ENCODE measurements at regions not wholly inside any gene's neighbourhood (a gene's known extent, or its start where the extent isn't known, plus 50 kb on each side); places are given as distances from the start of the nearest gene placed in this dataset.

DNA sequence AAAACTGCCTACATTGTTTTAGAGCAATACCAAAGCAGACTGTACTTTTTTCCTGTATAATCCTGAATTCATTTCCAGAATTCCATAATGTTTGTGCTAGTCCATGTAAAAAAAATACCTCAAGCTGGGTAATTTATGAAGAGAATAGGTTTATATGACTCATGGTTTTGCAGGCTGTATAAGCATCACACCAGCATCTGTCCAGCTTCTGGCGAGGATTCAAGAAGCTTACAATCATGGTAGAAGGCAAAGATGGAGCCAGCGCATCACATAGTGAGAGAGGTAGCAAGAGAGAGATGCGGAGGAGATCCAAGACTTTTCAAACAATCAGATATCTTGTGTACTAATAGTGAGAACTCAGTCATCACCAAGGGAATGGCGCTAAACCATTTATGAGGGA lies 280.3 kb upstream of the CDH9 start:
- Histone ChIP-seq H2AK5ac (ENCODE audit: insufficient read length, low read length) (no peak overlapping the region), H3K79me1 (ENCODE audit: insufficient read depth, low read depth, low read length, poor library complexity, severe bottlenecking) (no peaks in the 10 kb centered on the region), H3K27ac (ENCODE audit: insufficient read length, low read depth, low read length) (no peak overlapping the region), H2BK5ac (ENCODE audit: insufficient read length, low read length) (no peak overlapping the region), H3K18ac (ENCODE audit: insufficient read length, low read depth, low read length) (no peak overlapping the region), H4K91ac (ENCODE audit: insufficient read length, low read depth, low read length) (no peak overlapping the region), H4K20me1 (ENCODE audit: control insufficient read depth, insufficient read depth, insufficient read length) (no peaks in the 10 kb centered on the region), H3K9ac (ENCODE audit: extremely low read depth, insufficient read length, low read length) (no peak overlapping the region), H3K56ac (ENCODE audit: insufficient read length, low read depth, low read length) (no peak overlapping the region), H3K23me2 (ENCODE audit: insufficient read length, low read depth, low read length, poor library complexity, severe bottlenecking) (no peaks in the 10 kb centered on the region), H2BK12ac (ENCODE audit: insufficient read length, low read depth, low read length) (no peak overlapping the region), H3K4me1 (ENCODE audit: insufficient read depth, low read length) (no peaks in the 10 kb centered on the region), H4K5ac (ENCODE audit: insufficient read length, low read depth, low read length) (no peak overlapping the region), H3K27me3 (ENCODE audit: insufficient read depth, low read length) (no peaks in the 10 kb centered on the region), H3K23ac (ENCODE audit: insufficient read length, low read depth, low read length) (no peak overlapping the region), H3T11ph (ENCODE audit: low read length) (no peak overlapping the region), H2BK20ac (ENCODE audit: low read depth, low read length, poor library complexity, severe bottlenecking) (no peak overlapping the region), H2BK15ac (ENCODE audit: low read depth, low read length) (no peak overlapping the region), H2BK120ac (ENCODE audit: low read depth, low read length, poor library complexity, severe bottlenecking) (no peak overlapping the region), H4K8ac (replicated peaks; ENCODE audit: insufficient read length, low read depth, low read length) (no peak overlapping the region), H3K4me2 (ENCODE audit: insufficient read depth, insufficient read length, low read length) (no peak overlapping the region), H3K4ac (ENCODE audit: low read depth, low read length) (no peak overlapping the region), H2AFZ (ENCODE audit: low read length) (no peak overlapping the region), H3K14ac (ENCODE audit: insufficient read depth, low read length) (no peak overlapping the region), H3K79me2 (ENCODE audit: insufficient read depth, low read length) (no peaks in the 10 kb centered on the region), H3K9me3 (ENCODE audit: control insufficient read depth, low read depth, low read length) (no peaks in the 10 kb centered on the region)
- DNase-seq, result no peak
- H3K27ac Mint-ChIP-seq, result no peak overlapping the region
- no peaks in the 10 kb centered on the region for H3K9me3 Mint-ChIP-seq
- H3K27me3 Mint-ChIP-seq (ENCODE audit: low read depth), result no peaks in the 10 kb centered on the region
- no peaks in the 10 kb centered on the region for H3K36me3 Mint-ChIP-seq (ENCODE audit: insufficient read depth in 1 of 3, low read depth in 3 of 3)
- peaks cover 19% of the 10 kb centered on the region in 2 experiments for H3K4me1 Mint-ChIP-seq
- WGBS (ENCODE audit: extremely low coverage, insufficient read length, low lambda C conversion rate), result no CpG with 5 or more reads among the region's 4 CpGs
- H3K4me3 Mint-ChIP-seq, result no peak overlapping the region
- TF ChIP-seq, protein P1, sequence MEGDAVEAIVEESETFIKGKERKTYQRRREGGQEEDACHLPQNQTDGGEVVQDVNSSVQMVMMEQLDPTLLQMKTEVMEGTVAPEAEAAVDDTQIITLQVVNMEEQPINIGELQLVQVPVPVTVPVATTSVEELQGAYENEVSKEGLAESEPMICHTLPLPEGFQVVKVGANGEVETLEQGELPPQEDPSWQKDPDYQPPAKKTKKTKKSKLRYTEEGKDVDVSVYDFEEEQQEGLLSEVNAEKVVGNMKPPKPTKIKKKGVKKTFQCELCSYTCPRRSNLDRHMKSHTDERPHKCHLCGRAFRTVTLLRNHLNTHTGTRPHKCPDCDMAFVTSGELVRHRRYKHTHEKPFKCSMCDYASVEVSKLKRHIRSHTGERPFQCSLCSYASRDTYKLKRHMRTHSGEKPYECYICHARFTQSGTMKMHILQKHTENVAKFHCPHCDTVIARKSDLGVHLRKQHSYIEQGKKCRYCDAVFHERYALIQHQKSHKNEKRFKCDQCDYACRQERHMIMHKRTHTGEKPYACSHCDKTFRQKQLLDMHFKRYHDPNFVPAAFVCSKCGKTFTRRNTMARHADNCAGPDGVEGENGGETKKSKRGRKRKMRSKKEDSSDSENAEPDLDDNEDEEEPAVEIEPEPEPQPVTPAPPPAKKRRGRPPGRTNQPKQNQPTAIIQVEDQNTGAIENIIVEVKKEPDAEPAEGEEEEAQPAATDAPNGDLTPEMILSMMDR (conservative IDR thresholded peaks at IDR 0.05), result no peak

Data from H9 (cell line).